Stimulated activated CD8-positive, alpha-beta memory T cell treated with anti-CD3 and anti-CD28 coated beads, Interleukin-12 subunit alpha, Interleukin-12 subunit beta, amount 100 ng/mL, for 24 hours (primary cell): ENCODE measurements at regions not wholly inside any gene's neighbourhood (a gene's known extent, or its start where the extent isn't known, plus 50 kb on each side); places are given as distances from the start of the nearest gene placed in this dataset.
"Not testable (repeated sequence)": the region's sequence is repeated elsewhere in the genome, so short reads cannot be mapped to it uniquely, and the experiment has no call there.

Source experiments
- DNase-seq: peaks from one replicate; pipeline ENCODE4 v3.0.0-alpha.2; 2020; ENCODE audit errors: extremely low read depth

GRCh38 chr3:177474652-177475355, 277.5 kb upstream of the TBL1XR1 start:
- DNase-seq, result no peak

- no peak for DNase-seq
Measured at GRCh38 chr3:177475356-177475665, 278.0 kb upstream of the TBL1XR1 start.

- DNase-seq, result no peak
Measured at GRCh38 chr3:177476495-177476894, 279.2 kb upstream of the TBL1XR1 start.

GRCh38 chr3:177476921-177477435, 279.7 kb upstream of the TBL1XR1 start:
- no peak for DNase-seq

GRCh38 chr3:177478170-177478867, 281.0 kb upstream of the TBL1XR1 start:
- no peak for DNase-seq

- no peak for DNase-seq
Measured at GRCh38 chr3:177479630-177480029, 282.3 kb upstream of the TBL1XR1 start.

GRCh38 chr3:177481329-177481728, 284.0 kb upstream of the TBL1XR1 start:
- no peak for DNase-seq

GRCh38 chr3:177482048-177482691, 284.9 kb upstream of the TBL1XR1 start:
- DNase-seq, result no peak

- DNase-seq, result no peak
Measured at GRCh38 chr3:177483182-177483967, 286.1 kb upstream of the TBL1XR1 start.

GRCh38 chr3:177484206-177484605, 286.9 kb upstream of the TBL1XR1 start:
- DNase-seq, result no peak

- no peak for DNase-seq
Measured at GRCh38 chr3:177484926-177485325, 287.6 kb upstream of the TBL1XR1 start.

- DNase-seq, result no peak
Measured at GRCh38 chr3:177487635-177488186, 290.4 kb upstream of the TBL1XR1 start.

- DNase-seq, result no peak
Measured at GRCh38 chr3:177488740-177489139, 291.5 kb upstream of the TBL1XR1 start.

GRCh38 chr3:177490626-177491025, 293.3 kb upstream of the TBL1XR1 start:
- DNase-seq, result no peak

GRCh38 chr3:177491296-177492032, 294.2 kb upstream of the TBL1XR1 start:
- no peak for DNase-seq

- DNase-seq, result no peak
Measured at GRCh38 chr3:177493091-177493490, 295.8 kb upstream of the TBL1XR1 start.

GRCh38 chr3:177494216-177494615, 296.9 kb upstream of the TBL1XR1 start:
- no peak for DNase-seq

GRCh38 chr3:177495566-177495965, 298.3 kb upstream of the TBL1XR1 start:
- no peak for DNase-seq

GRCh38 chr3:177498037-177498857, 301.0 kb upstream of the TBL1XR1 start:
- no peak for DNase-seq

- DNase-seq, result not testable (repeated sequence)
Measured at GRCh38 chr3:177499039-177499438, 301.8 kb upstream of the TBL1XR1 start.
